ENCODE measurements at regions not wholly inside any gene's neighbourhood (a gene's known extent, or its start where the extent isn't known, plus 50 kb on each side); places are given as distances from the start of the nearest gene placed in this dataset.

DNA sequence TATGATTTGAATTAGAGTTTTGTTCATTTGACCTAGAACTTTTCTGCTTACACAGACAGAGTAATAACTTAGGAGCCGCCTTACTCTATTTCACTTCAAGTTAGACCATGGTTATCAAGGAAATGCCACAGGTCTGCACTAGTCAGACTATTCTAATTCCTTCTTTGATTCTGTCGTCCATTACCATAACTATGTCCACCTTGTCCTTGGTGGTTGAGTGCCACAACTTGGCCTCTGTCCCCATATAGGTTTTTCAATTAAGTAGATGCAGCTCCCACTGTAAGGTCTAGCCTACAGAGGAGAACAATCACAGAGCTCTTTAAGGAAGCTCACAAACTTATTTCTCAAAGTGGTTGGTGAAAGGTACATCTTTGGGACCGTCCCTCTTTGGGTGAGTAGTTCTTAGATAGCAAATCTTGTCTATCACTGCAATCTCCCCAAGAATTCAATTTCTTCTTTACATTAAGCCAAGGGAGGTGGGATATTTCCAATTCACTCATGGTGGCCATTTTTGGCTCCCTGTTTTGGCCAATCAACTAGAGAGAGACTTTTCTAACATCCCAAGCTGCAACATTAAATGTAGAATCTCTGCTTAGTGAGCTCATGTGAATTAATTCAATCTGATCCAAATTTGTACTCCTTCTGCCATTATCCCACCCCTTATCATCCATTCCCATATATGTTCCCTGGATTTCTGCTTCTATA is 434.6 kb downstream of the ADAMTS20 start:
- whole genome bisulfite sequencing: 70% methylated on average over 3 of the region's 3 CpGs
- no peak overlapping the region for H3K4me3 ChIP-seq (ENCODE audit: low read depth in 1 of 3, low read length in 3 of 3)
- peaks cover 0 to 2% (median 0%) of the 10 kb centered on the region in 4 donors for H3K27me3 ChIP-seq (ENCODE audit: control insufficient read depth in 4 of 4, insufficient read depth in 4 of 4, low read length in 3 of 4)
- no peaks in the 10 kb centered on the region for H3K36me3 ChIP-seq (ENCODE audit: control insufficient read depth in 4 of 4, insufficient read depth in 3 of 4, low read depth in 1 of 4, low read length in 3 of 4)
- no peak for DNase-seq (ENCODE audit: low spot score)
- TF ChIP-seq, protein P1, sequence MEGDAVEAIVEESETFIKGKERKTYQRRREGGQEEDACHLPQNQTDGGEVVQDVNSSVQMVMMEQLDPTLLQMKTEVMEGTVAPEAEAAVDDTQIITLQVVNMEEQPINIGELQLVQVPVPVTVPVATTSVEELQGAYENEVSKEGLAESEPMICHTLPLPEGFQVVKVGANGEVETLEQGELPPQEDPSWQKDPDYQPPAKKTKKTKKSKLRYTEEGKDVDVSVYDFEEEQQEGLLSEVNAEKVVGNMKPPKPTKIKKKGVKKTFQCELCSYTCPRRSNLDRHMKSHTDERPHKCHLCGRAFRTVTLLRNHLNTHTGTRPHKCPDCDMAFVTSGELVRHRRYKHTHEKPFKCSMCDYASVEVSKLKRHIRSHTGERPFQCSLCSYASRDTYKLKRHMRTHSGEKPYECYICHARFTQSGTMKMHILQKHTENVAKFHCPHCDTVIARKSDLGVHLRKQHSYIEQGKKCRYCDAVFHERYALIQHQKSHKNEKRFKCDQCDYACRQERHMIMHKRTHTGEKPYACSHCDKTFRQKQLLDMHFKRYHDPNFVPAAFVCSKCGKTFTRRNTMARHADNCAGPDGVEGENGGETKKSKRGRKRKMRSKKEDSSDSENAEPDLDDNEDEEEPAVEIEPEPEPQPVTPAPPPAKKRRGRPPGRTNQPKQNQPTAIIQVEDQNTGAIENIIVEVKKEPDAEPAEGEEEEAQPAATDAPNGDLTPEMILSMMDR (IDR thresholded peaks at IDR 0.05; ENCODE audit: low read depth, low read length, missing input control): no peak
- TF ChIP-seq FOXA2 (IDR thresholded peaks at IDR 0.05) (no peak), JUND (IDR thresholded peaks at IDR 0.05) (no peak), HNF4G (IDR thresholded peaks at IDR 0.05) (no peak)
- H3K27ac ChIP-seq (ENCODE audit: low read depth in 1 of 2, low read length in 2 of 2): no peak overlapping the region
- no peaks in the 10 kb centered on the region for H3K9me3 ChIP-seq (ENCODE audit: control insufficient read depth in 4 of 4, low read length in 3 of 4)
- no peaks in the 10 kb centered on the region for H3K4me1 ChIP-seq (ENCODE audit: control insufficient read depth in 4 of 4, insufficient read depth in 4 of 4, low read length in 3 of 4)
- no peak overlapping the region for H3K9ac ChIP-seq (ENCODE audit: low read depth in 1 of 2, low read length in 2 of 2)

DNA sequence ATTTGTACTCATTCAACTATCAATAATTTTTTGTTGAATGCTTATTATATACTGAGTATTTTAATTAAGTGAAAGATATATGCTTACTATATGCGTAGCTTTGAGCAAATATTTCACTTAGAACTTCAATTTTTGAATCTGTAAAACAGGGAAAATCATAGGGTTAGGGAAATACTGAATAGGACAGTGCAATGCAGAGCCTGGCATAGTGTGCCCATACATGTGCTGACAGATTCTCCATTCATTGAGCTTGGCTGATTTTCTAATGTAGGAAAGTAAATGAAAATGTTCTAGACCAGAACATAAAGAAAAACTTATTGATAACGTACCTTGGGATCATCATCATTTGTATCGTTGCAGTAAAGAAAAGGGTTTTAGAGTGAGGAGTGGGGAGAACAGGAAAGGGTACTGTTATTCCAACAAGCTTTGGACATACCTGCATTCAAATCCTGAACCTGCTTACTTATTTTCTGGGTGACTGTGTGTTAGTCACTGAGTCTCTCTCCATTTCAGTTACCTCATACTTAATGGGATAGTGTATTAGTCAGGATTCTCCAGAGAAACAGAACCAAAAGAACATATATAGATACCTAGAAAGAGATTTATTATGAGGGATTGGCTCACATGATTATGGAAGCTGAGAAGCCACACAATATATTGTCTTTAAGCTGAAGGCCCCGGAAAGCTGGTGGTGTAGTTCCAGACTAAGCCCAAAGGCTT is 436.4 kb downstream of the ADAMTS20 start:
- H3K36me3 ChIP-seq (ENCODE audit: control insufficient read depth in 4 of 4, insufficient read depth in 3 of 4, low read depth in 1 of 4, low read length in 3 of 4): no peaks in the 10 kb centered on the region
- no peak for DNase-seq (ENCODE audit: low spot score)
- no peak overlapping the region for H3K27ac ChIP-seq (ENCODE audit: low read depth in 1 of 2, low read length in 2 of 2)
- H3K4me1 ChIP-seq (ENCODE audit: control insufficient read depth in 4 of 4, insufficient read depth in 4 of 4, low read length in 3 of 4): no peaks in the 10 kb centered on the region
- H3K9ac ChIP-seq (ENCODE audit: low read depth in 1 of 2, low read length in 2 of 2): no peak overlapping the region
- H3K4me3 ChIP-seq (ENCODE audit: low read depth in 1 of 3, low read length in 3 of 3): no peak overlapping the region
- 78% methylated on average over 4 of the region's 4 CpGs for WGBS
- H3K27me3 ChIP-seq (ENCODE audit: control insufficient read depth in 4 of 4, insufficient read depth in 4 of 4, low read length in 3 of 4): no peaks in the 10 kb centered on the region
- TF ChIP-seq, protein P2, sequence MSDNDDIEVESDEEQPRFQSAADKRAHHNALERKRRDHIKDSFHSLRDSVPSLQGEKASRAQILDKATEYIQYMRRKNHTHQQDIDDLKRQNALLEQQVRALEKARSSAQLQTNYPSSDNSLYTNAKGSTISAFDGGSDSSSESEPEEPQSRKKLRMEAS (IDR thresholded peaks at IDR 0.05): no peak
- TF ChIP-seq YY1 (IDR thresholded peaks at IDR 0.05) (no peak), NR2F2 (IDR thresholded peaks at IDR 0.05) (no peak), FOXA2 (IDR thresholded peaks at IDR 0.05) (no peak), GABPA (IDR thresholded peaks at IDR 0.05 in 1 of 2, conservative IDR thresholded peaks at IDR 0.05 in 1 of 2) (no peak), JUND (IDR thresholded peaks at IDR 0.05) (no peak), RXRA (IDR thresholded peaks at IDR 0.05) (no peak), FOXA1 (IDR thresholded peaks at IDR 0.05) (no peak), RAD21 (IDR thresholded peaks at IDR 0.05) (no peak)
- TF ChIP-seq, protein P1 (IDR thresholded peaks at IDR 0.05; ENCODE audit: low read depth, low read length, missing input control): no peak
- TF ChIP-seq, protein P3, sequence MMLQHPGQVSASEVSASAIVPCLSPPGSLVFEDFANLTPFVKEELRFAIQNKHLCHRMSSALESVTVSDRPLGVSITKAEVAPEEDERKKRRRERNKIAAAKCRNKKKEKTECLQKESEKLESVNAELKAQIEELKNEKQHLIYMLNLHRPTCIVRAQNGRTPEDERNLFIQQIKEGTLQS (IDR thresholded peaks at IDR 0.05): no peak
- TF ChIP-seq, protein P4, sequence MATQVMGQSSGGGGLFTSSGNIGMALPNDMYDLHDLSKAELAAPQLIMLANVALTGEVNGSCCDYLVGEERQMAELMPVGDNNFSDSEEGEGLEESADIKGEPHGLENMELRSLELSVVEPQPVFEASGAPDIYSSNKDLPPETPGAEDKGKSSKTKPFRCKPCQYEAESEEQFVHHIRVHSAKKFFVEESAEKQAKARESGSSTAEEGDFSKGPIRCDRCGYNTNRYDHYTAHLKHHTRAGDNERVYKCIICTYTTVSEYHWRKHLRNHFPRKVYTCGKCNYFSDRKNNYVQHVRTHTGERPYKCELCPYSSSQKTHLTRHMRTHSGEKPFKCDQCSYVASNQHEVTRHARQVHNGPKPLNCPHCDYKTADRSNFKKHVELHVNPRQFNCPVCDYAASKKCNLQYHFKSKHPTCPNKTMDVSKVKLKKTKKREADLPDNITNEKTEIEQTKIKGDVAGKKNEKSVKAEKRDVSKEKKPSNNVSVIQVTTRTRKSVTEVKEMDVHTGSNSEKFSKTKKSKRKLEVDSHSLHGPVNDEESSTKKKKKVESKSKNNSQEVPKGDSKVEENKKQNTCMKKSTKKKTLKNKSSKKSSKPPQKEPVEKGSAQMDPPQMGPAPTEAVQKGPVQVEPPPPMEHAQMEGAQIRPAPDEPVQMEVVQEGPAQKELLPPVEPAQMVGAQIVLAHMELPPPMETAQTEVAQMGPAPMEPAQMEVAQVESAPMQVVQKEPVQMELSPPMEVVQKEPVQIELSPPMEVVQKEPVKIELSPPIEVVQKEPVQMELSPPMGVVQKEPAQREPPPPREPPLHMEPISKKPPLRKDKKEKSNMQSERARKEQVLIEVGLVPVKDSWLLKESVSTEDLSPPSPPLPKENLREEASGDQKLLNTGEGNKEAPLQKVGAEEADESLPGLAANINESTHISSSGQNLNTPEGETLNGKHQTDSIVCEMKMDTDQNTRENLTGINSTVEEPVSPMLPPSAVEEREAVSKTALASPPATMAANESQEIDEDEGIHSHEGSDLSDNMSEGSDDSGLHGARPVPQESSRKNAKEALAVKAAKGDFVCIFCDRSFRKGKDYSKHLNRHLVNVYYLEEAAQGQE (IDR thresholded peaks at IDR 0.05): no peak
- H3K9me3 ChIP-seq (ENCODE audit: control insufficient read depth in 4 of 4, low read length in 3 of 4): no peaks in the 10 kb centered on the region

Data from liver (tissue), 8 donors.